ENCODE measurements at regions not wholly inside any gene's neighbourhood (a gene's known extent, or its start where the extent isn't known, plus 50 kb on each side); places are given as distances from the start of the nearest gene placed in this dataset.

- Histone ChIP-seq H2AFZ (ENCODE audit: low read length) (no peak overlapping the region), H3K14ac (ENCODE audit: insufficient read depth, low read length) (no peak overlapping the region), H3K4me2 (ENCODE audit: insufficient read depth, insufficient read length, low read length) (no peak overlapping the region), H3K9ac (ENCODE audit: extremely low read depth, insufficient read length, low read length) (no peak overlapping the region), H3K18ac (ENCODE audit: insufficient read length, low read depth, low read length) (no peak overlapping the region), H3K27me3 (ENCODE audit: insufficient read depth, low read length) (no peaks in the 10 kb centered on the region), H4K20me1 (ENCODE audit: control insufficient read depth, insufficient read depth, insufficient read length) (no peaks in the 10 kb centered on the region), H3K79me1 (ENCODE audit: insufficient read depth, low read depth, low read length, poor library complexity, severe bottlenecking) (no peaks in the 10 kb centered on the region), H3K23ac (ENCODE audit: insufficient read length, low read depth, low read length) (no peak overlapping the region), H3K27ac (ENCODE audit: insufficient read length, low read depth, low read length) (no peak overlapping the region), H3K23me2 (ENCODE audit: insufficient read length, low read depth, low read length, poor library complexity, severe bottlenecking) (no peaks in the 10 kb centered on the region), H4K5ac (ENCODE audit: insufficient read length, low read depth, low read length) (no peak overlapping the region), H3K79me2 (ENCODE audit: insufficient read depth, low read length) (no peaks in the 10 kb centered on the region), H3K56ac (ENCODE audit: insufficient read length, low read depth, low read length) (no peak overlapping the region), H2BK20ac (ENCODE audit: low read depth, low read length, poor library complexity, severe bottlenecking) (no peak overlapping the region), H2BK15ac (ENCODE audit: low read depth, low read length) (no peak overlapping the region), H3T11ph (ENCODE audit: low read length) (no peak overlapping the region), H2BK12ac (ENCODE audit: insufficient read length, low read depth, low read length) (no peak overlapping the region), H2BK5ac (ENCODE audit: insufficient read length, low read length) (no peak overlapping the region), H2AK5ac (ENCODE audit: insufficient read length, low read length) (no peak overlapping the region), H2BK120ac (ENCODE audit: low read depth, low read length, poor library complexity, severe bottlenecking) (no peak overlapping the region), H4K91ac (ENCODE audit: insufficient read length, low read depth, low read length) (no peak overlapping the region), H4K8ac (replicated peaks; ENCODE audit: insufficient read length, low read depth, low read length) (no peak overlapping the region), H3K9me3 (ENCODE audit: control insufficient read depth, low read depth, low read length) (no peaks in the 10 kb centered on the region), H3K4me1 (ENCODE audit: insufficient read depth, low read length) (no peaks in the 10 kb centered on the region; the same call in 1 of the 2 replicates), H3K4ac (ENCODE audit: low read depth, low read length) (no peak overlapping the region)
- no CpG with 5 or more reads among the region's 9 CpGs for WGBS (ENCODE audit: extremely low coverage, insufficient read length, low lambda C conversion rate)
- no peak for TF ChIP-seq CTCF (conservative IDR thresholded peaks at IDR 0.05)
- Mint-ChIP-seq H3K36me3 (ENCODE audit: insufficient read depth in 1 of 3, low read depth in 3 of 3) (no peaks in the 10 kb centered on the region), H3K27ac (peak overlapping the region in 1 of 3 experiments; percentile 25; a peak in 1 of 7 replicates), H3K4me3 (no peak overlapping the region), H3K9me3 (no peaks in the 10 kb centered on the region), H3K27me3 (ENCODE audit: low read depth) (no peaks in the 10 kb centered on the region; the same call in 1 of the 2 replicates), H3K4me1 (peaks cover 19 to 23% of the 10 kb centered on the region in 2 experiments)
- DNase-seq = no peak
Measured at GRCh38 chr2:12824778-12825379, 108.1 kb downstream of the TRIB2 start.
